ENCODE measurements at regions not wholly inside any gene's neighbourhood (a gene's known extent, or its start where the extent isn't known, plus 50 kb on each side); places are given as distances from the start of the nearest gene placed in this dataset.
A peak's percentile ranks its signal among the peaks of the same experiment; 100 is the strongest.

GRCh38 chr6:17225767-17226630, 55.2 kb upstream of the RBM24 start:
- DNase-seq (ENCODE audit: low read depth): no peak
- TF ChIP-seq, protein P1, sequence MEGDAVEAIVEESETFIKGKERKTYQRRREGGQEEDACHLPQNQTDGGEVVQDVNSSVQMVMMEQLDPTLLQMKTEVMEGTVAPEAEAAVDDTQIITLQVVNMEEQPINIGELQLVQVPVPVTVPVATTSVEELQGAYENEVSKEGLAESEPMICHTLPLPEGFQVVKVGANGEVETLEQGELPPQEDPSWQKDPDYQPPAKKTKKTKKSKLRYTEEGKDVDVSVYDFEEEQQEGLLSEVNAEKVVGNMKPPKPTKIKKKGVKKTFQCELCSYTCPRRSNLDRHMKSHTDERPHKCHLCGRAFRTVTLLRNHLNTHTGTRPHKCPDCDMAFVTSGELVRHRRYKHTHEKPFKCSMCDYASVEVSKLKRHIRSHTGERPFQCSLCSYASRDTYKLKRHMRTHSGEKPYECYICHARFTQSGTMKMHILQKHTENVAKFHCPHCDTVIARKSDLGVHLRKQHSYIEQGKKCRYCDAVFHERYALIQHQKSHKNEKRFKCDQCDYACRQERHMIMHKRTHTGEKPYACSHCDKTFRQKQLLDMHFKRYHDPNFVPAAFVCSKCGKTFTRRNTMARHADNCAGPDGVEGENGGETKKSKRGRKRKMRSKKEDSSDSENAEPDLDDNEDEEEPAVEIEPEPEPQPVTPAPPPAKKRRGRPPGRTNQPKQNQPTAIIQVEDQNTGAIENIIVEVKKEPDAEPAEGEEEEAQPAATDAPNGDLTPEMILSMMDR (conservative IDR thresholded peaks at IDR 0.05; ENCODE audit: control insufficient read depth, insufficient read depth, low read depth, low read length): no peak
- H3K4me3 ChIP-seq (ENCODE audit: control insufficient read depth, low read depth, low read length): no peak overlapping the region

DNA sequence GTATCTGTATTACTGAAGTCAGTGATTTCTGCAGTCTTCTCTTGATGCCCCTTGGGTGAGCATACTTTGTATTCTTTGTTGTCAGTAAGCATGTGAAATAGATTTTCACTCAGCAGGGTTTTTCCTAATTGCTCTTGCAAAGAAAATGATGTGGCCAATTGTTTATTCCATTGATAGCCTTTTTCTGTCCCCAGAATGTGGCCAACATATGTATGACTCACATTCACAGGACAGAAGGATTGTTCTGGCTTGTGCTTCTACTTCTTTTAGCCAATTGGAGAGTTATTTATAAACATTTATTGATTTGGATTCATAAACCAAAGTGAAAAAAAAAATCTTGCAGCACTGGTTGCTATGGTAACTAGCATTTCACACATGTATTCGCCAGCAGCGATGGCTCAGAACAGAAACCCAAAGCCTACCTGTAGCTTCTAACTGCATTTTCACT, 54.4 kb upstream of the RBM24 start:
- H3K4me3 ChIP-seq (ENCODE audit: control insufficient read depth, low read depth, low read length): no peak overlapping the region
- TF ChIP-seq, protein P1 (conservative IDR thresholded peaks at IDR 0.05; ENCODE audit: control insufficient read depth, insufficient read depth, low read depth, low read length): no peak
- DNase-seq (ENCODE audit: low read depth): peak; percentile 2

GRCh38 chr6:17227403-17227802, 53.8 kb upstream of the RBM24 start:
- no peak overlapping the region for H3K4me3 ChIP-seq (ENCODE audit: control insufficient read depth, low read depth, low read length)
- DNase-seq (ENCODE audit: low read depth): no peak
- TF ChIP-seq, protein P1 (conservative IDR thresholded peaks at IDR 0.05; ENCODE audit: control insufficient read depth, insufficient read depth, low read depth, low read length): no peak
